ENCODE measurements at regions not wholly inside any gene's neighbourhood (a gene's known extent, or its start where the extent isn't known, plus 50 kb on each side); places are given as distances from the start of the nearest gene placed in this dataset.

- TF ChIP-seq CTCF (IDR thresholded peaks at IDR 0.05) = no peak
- TF ChIP-seq POLR2A (IDR thresholded peaks at IDR 0.05) = no peak
Measured at GRCh38 chr3:16741103-16741758, 136.0 kb upstream of the DAZL start.
